Prostate gland (tissue), 2 donors: ENCODE measurements at regions not wholly inside any gene's neighbourhood (a gene's known extent, or its start where the extent isn't known, plus 50 kb on each side); places are given as distances from the start of the nearest gene placed in this dataset.
"Not testable (repeated sequence)": the region's sequence is repeated elsewhere in the genome, so short reads cannot be mapped to it uniquely, and the experiment has no call there.

Experiments used
- DNase-seq: peaks from one replicate; pipeline ENCODE4 v3.0.0-alpha.2; 2019; ENCODE audit warnings: low spot score
- H3K27ac ChIP-seq, 2 donors: fragments of 200-600 bp; sonication (generic); 2 replicates each; pipeline ENCODE4 v1.5.1; 2017 to 2019
- H3K27me3 ChIP-seq: fragments of 200-600 bp; sonication (generic); replicated peaks from 2 replicates; pipeline ENCODE4 v1.5.1; 2019; ENCODE audit not compliant: insufficient read depth
- H3K36me3 ChIP-seq, 2 donors: fragments of 200-600 bp; sonication (generic); 1 replicate in 1 of 2; 2 replicates in 1 of 2; pipeline versions ENCODE4 v1.5.1 to v1.8.1; 2017 to 2019
- H3K4me1 ChIP-seq: fragments of 200-600 bp; sonication (generic); replicated peaks from 2 replicates; pipeline ENCODE4 v1.5.1; 2019
- H3K4me3 ChIP-seq, 2 donors: fragments of 200-600 bp; sonication (generic); 2 replicates each; pipeline ENCODE4 v1.5.1; 2017 to 2019
- H3K9me3 ChIP-seq: fragments of 200-600 bp; sonication (generic); 2 replicates; pipeline ENCODE4 v1.5.1; 2017
- POLR2A ChIP-seq: fragments of 450-650 bp; IDR thresholded peaks from one replicate; pipeline ENCODE4 v1.6.1; 2016; ENCODE audit warnings: antibody characterized with exemption, mild to moderate bottlenecking
- POLR2AphosphoS5 ChIP-seq: sonication (generic); formaldehyde crosslinking; IDR thresholded peaks from one replicate; pipeline ENCODE4 v1.6.1; 2017; ENCODE audit warnings: antibody characterized with exemption
- WGBS: methylation state at CpG from one replicate; pipeline ENCODE4 v1.1.5; 2018; 5-methylcytosine and 5-hydroxymethylcytosine counted together
- intact Hi-C: fragments of 100-400 bp; cut with DNase I; formaldehyde crosslinking; loops from one replicate; pipeline ENCODE4 v1.14.2; 2022
- TF ChIP-seq, protein P1 (sequence below), 4 experiments: fragments of 200-600 bp in 2 of 4; fragments of 450-650 bp in 2 of 4; sonication (generic) in 2 of 4; IDR thresholded peaks; 1 replicate in 3 of 4; 2 replicates in 1 of 4; pipeline ENCODE4 v1.5.1; 2016 to 2019; ENCODE audit warnings: antibody characterized with exemption in 4 of 4, mild to moderate bottlenecking in 2 of 4, moderate library complexity in 2 of 4

GRCh38 chrX:80550722-80551121, 130.5 kb downstream of the TENT5D start:
- Histone ChIP-seq H3K9me3 (no peaks in the 10 kb centered on the region), H3K27me3 (no peaks in the 10 kb centered on the region), H3K27ac (no peak overlapping the region), H3K4me3 (no peak overlapping the region), H3K4me1 (no peaks in the 10 kb centered on the region), H3K36me3 (no peaks in the 10 kb centered on the region)
- DNase-seq = no peak
- 76% methylated on average over 6 of the region's 6 CpGs for WGBS
- TF ChIP-seq POLR2AphosphoS5 (no peak), POLR2A (no peak)
- TF ChIP-seq, protein P1, sequence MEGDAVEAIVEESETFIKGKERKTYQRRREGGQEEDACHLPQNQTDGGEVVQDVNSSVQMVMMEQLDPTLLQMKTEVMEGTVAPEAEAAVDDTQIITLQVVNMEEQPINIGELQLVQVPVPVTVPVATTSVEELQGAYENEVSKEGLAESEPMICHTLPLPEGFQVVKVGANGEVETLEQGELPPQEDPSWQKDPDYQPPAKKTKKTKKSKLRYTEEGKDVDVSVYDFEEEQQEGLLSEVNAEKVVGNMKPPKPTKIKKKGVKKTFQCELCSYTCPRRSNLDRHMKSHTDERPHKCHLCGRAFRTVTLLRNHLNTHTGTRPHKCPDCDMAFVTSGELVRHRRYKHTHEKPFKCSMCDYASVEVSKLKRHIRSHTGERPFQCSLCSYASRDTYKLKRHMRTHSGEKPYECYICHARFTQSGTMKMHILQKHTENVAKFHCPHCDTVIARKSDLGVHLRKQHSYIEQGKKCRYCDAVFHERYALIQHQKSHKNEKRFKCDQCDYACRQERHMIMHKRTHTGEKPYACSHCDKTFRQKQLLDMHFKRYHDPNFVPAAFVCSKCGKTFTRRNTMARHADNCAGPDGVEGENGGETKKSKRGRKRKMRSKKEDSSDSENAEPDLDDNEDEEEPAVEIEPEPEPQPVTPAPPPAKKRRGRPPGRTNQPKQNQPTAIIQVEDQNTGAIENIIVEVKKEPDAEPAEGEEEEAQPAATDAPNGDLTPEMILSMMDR (IDR thresholded peaks at IDR 0.05) = no peak
- intact Hi-C loops = no loop called here

DNA sequence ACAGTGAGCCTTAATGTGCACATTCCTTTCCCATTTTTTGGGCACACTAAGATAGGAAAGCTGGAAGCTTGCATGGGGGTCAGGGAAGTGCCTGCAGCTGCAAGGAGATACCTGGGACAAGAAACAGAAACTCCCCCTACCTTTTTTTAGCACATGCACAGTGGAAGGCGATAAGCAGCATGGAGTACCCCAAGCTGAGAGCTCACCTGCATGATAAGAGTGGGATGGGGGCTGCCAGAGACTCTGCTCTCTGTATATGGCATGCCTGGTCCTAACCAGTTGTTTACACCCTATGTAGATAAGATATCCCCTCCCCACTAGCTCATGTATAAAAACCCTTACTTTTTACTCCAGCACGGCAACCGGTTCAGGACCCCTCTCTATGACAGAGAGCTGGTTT, 135.9 kb downstream of the TENT5D start:
- no peak for DNase-seq
- Histone ChIP-seq H3K27me3 (no peaks in the 10 kb centered on the region), H3K4me3 (no peak overlapping the region), H3K36me3 (no peaks in the 10 kb centered on the region), H3K4me1 (no peaks in the 10 kb centered on the region), H3K27ac (no peak overlapping the region), H3K9me3 (no peaks in the 10 kb centered on the region)
- TF ChIP-seq POLR2A = no peak
- no peak for TF ChIP-seq POLR2AphosphoS5
- TF ChIP-seq, protein P1 (IDR thresholded peaks at IDR 0.05) = no peak
- WGBS = 57% methylated on average over 3 of the region's 3 CpGs
- intact Hi-C loops = no loop called here

GRCh38 chrX:80572636-80573035, 152.4 kb downstream of the TENT5D start:
- Histone ChIP-seq H3K4me3 (no peak overlapping the region), H3K27me3 (no peaks in the 10 kb centered on the region), H3K4me1 (no peaks in the 10 kb centered on the region), H3K36me3 (no peaks in the 10 kb centered on the region), H3K9me3 (no peaks in the 10 kb centered on the region), H3K27ac (no peak overlapping the region)
- no peak for DNase-seq
- WGBS = 100% methylated on average over 3 of the region's 13 CpGs
- intact Hi-C loops = no loop called here
- TF ChIP-seq POLR2A (no peak), POLR2AphosphoS5 (no peak)
- TF ChIP-seq, protein P1 (IDR thresholded peaks at IDR 0.05) = no peak

GRCh38 chrX:80573275-80573674, 153.0 kb downstream of the TENT5D start:
- no peaks in the 10 kb centered on the region for H3K4me1 ChIP-seq
- no peak overlapping the region for H3K27ac ChIP-seq
- TF ChIP-seq POLR2A = no peak
- TF ChIP-seq, protein P1 (IDR thresholded peaks at IDR 0.05) = no peak
- TF ChIP-seq POLR2AphosphoS5 = no peak
- H3K36me3 ChIP-seq = no peaks in the 10 kb centered on the region
- H3K4me3 ChIP-seq = no peak overlapping the region
- DNase-seq = no peak
- 98% methylated on average over 11 of the region's 20 CpGs for WGBS
- H3K27me3 ChIP-seq = no peaks in the 10 kb centered on the region
- intact Hi-C loops = no loop called here
- H3K9me3 ChIP-seq = no peaks in the 10 kb centered on the region

DNA sequence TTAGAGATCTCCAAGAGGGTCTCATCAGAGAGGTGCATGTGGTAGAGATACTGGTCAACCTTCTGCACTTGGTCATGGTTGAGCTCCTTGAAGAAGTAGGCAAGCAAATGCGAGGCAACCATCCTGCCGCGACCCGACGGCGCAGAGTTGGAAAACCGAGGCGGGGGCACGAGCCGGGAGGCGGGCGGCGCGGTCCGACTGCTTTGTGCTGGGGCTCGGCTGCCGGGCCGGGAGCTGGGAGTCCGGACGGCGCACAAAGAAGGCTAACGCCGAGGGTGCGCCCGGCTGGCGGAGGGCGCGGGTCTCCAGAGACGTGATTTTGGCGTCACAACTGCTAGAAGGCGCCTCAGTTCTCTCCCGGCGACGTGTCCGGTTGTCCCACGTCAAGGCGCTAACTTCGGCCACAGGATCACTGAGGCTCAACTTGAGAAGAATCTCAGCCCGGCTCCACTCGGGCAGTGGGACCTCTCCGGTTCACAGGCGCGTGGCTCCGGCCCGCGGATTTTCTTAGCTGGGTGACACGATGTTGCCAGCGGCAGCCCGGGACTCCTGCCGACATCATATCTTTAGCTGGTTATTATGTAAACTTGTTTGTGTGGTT, 154.3 kb downstream of the TENT5D start:
- not testable (repeated sequence) for H3K9me3 ChIP-seq, H3K4me3 ChIP-seq, H3K4me1 ChIP-seq, DNase-seq, H3K27ac ChIP-seq, H3K27me3 ChIP-seq, H3K36me3 ChIP-seq
- intact Hi-C loops = loop anchor here (5.0 kb wide), 2 partner anchors 142 to 292 kb away; no protein-coding TSS in a partner anchor
- WGBS = 91% methylated on average over 40 of the region's 50 CpGs
